GM12878 (cell line): ENCODE measurements at regions not wholly inside any gene's neighbourhood (a gene's known extent, or its start where the extent isn't known, plus 50 kb on each side); places are given as distances from the start of the nearest gene placed in this dataset.

Source experiments
- ATAC-seq: fragments of 200-7000 bp; cut with Tn5 transposase; 3 replicates; pipeline ENCODE4 v1.9.1; 2020; ENCODE audit warnings: mild to moderate bottlenecking, moderate library complexity
- BruUV-seq: library from RNA; stranded (reverse); fragments of 400-500 nt; replicated peaks from 2 replicates; lab custom pipeline; 2021; lab: Mats Ljungman, UMichigan
- CTCF ChIA-PET: fragments of 300-600 bp; sonication (Branson Sonifier 250); formaldehyde crosslinking; extraction: SDS; loops from one replicate; lab custom pipeline; 2021; ENCODE audit warnings: inconsistent platforms; lab: Yijun Ruan, JAX
- POLR2A ChIA-PET: fragments of 350-600 bp; formaldehyde crosslinking; extraction: SDS; loops from one replicate; lab custom pipeline; 2021; ENCODE audit warnings: inconsistent platforms; lab: Charles Lee
- RAD21 ChIA-PET: fragments of 300-600 bp; sonication (Branson Sonifier 250); formaldehyde crosslinking; loops from one replicate; lab custom pipeline; 2023; ENCODE audit warnings: antibody characterized with exemption; ENCODE audit not compliant: unreplicated experiment; lab: Charles Lee
- SMC1A ChIA-PET: fragments of 300-600 bp; sonication (Branson Sonifier 250); formaldehyde crosslinking; loops from one replicate; lab custom pipeline; 2023; ENCODE audit not compliant: unreplicated experiment, uncharacterized antibody; lab: Charles Lee
- DNase-seq: peaks from one replicate; pipeline ENCODE4 v3.0.0-alpha.2; 2011; ENCODE audit warnings: low read depth, low spot score
- FAIRE-seq: peaks from 3 replicates; lab custom pipeline; 2011; peaks lifted over from hg19 to GRCh38; lab: Jason Lieb, UNC
- H2AFZ ChIP-seq: 2 replicates; pipeline ENCODE4 v1.6.0; 2011; ENCODE audit warnings: low read depth, low read length, control low read depth; ENCODE audit not compliant: control insufficient read depth
- H3K27ac ChIP-seq: 2 replicates; pipeline ENCODE4 v1.5.1; 2011; ENCODE audit warnings: control low read depth; ENCODE audit not compliant: control insufficient read depth, insufficient read depth
- H3K27me3 ChIP-seq, 2 experiments: replicated peaks in 1 of 2; 2 replicates each; pipeline versions ENCODE4 v1.6.0 to v1.6.1; 2011; ENCODE audit warnings: low read length in 1 of 2; ENCODE audit not compliant: control insufficient read depth in 2 of 2, insufficient read depth in 2 of 2
- H3K36me3 ChIP-seq, 2 experiments: 2 replicates each; pipeline ENCODE4 v1.5.1; 2011; ENCODE audit warnings: low read length in 1 of 2; ENCODE audit not compliant: control insufficient read depth in 2 of 2, insufficient read depth in 2 of 2
- H3K4me1 ChIP-seq: 2 replicates; pipeline ENCODE4 v1.6.1; 2011; ENCODE audit warnings: mild to moderate bottlenecking, low read length, moderate library complexity, mixed read lengths; ENCODE audit not compliant: control insufficient read depth, insufficient read depth
- H3K4me2 ChIP-seq: 2 replicates; pipeline ENCODE4 v1.6.0; 2011; ENCODE audit warnings: control low read depth; ENCODE audit not compliant: control insufficient read depth, insufficient read depth
- H3K4me3 ChIP-seq: fragments of 200-600 bp; sonication (generic); 2 replicates; pipeline ENCODE4 v1.5.1; 2016
- H3K79me2 ChIP-seq: 2 replicates; pipeline ENCODE4 v1.6.0; 2011; ENCODE audit warnings: low read length; ENCODE audit not compliant: control insufficient read depth, insufficient read depth
- H3K9ac ChIP-seq: 2 replicates; pipeline ENCODE4 v1.8.0; 2011; ENCODE audit warnings: low read length, control low read depth, mixed read lengths; ENCODE audit not compliant: control insufficient read depth, insufficient read depth
- H3K9me3 ChIP-seq: replicated peaks from 3 replicates; pipeline ENCODE4 v1.5.1; 2011; ENCODE audit warnings: mild to moderate bottlenecking, low read length; ENCODE audit not compliant: control insufficient read depth, insufficient read depth
- H4K20me1 ChIP-seq: 2 replicates; pipeline ENCODE4 v1.6.0; 2011; ENCODE audit not compliant: control insufficient read depth, insufficient read depth
- CBX3 ChIP-seq: fragments of 200-600 bp; sonication (generic); IDR thresholded peaks from 2 replicates; pipeline ENCODE4 v1.6.1; 2016; ENCODE audit warnings: low read depth, borderline replicate concordance
- CBX5 ChIP-seq: sonication (generic); IDR thresholded peaks from 2 replicates; pipeline ENCODE4 v1.6.1; 2016; ENCODE audit warnings: low read depth, moderate library complexity, mild to moderate bottlenecking, inconsistent platforms
- CHD1 ChIP-seq: IDR thresholded peaks from 2 replicates; pipeline ENCODE4 v1.6.1; 2012; ENCODE audit warnings: low read depth, low read length, improper control_type of control experiment
- EGR1 ChIP-seq, 2 experiments: IDR thresholded peaks; 1 replicate in 1 of 2; 2 replicates in 1 of 2; pipeline ENCODE4 v1.6.1; 2011 to 2012; ENCODE audit warnings: low read depth in 2 of 2, low read length in 2 of 2, borderline replicate concordance in 1 of 2, mild to moderate bottlenecking in 1 of 2, moderate library complexity in 1 of 2
- HDAC6 ChIP-seq: fragments of 200-600 bp; sonication (generic); IDR thresholded peaks from one replicate; pipeline ENCODE4 v1.8.0; 2017; ENCODE audit warnings: antibody characterized with exemption; ENCODE audit not compliant: unreplicated experiment
- IRF5 ChIP-seq: fragments of 450-650 bp; IDR thresholded peaks from 2 replicates; pipeline ENCODE4 v1.6.1; 2017; ENCODE audit warnings: borderline replicate concordance
- KAT2A ChIP-seq: conservative IDR thresholded peaks from 2 replicates; pipeline ENCODE4 v1.6.1; 2011; ENCODE audit warnings: low read depth, low read length; ENCODE audit not compliant: control insufficient read depth
- KLF5 ChIP-seq: fragments of 450-650 bp; IDR thresholded peaks from 2 replicates; pipeline ENCODE4 v1.6.1; 2014; ENCODE audit warnings: mild to moderate bottlenecking; ENCODE audit not compliant: partially characterized antibody
- NR2C2 ChIP-seq: IDR thresholded peaks from 2 replicates; pipeline ENCODE4 v1.6.1; 2011; ENCODE audit warnings: borderline replicate concordance, low read depth; ENCODE audit not compliant: control insufficient read depth, insufficient read length
- SMAD5 ChIP-seq: IDR thresholded peaks from 2 replicates; pipeline ENCODE4 v1.6.1; 2016; ENCODE audit warnings: antibody characterized with exemption, low read depth
- SUZ12 ChIP-seq: fragments of 200-600 bp; sonication (generic); IDR thresholded peaks from one replicate; pipeline ENCODE4 v1.6.1; 2018; ENCODE audit warnings: antibody characterized with exemption, mild to moderate bottlenecking; ENCODE audit not compliant: unreplicated experiment
- TCF12 ChIP-seq: IDR thresholded peaks from 2 replicates; pipeline ENCODE4 v1.6.1; 2011; ENCODE audit warnings: low read depth, mild to moderate bottlenecking, low read length
- ZBTB4 ChIP-seq: fragments of 450-650 bp; formaldehyde crosslinking; IDR thresholded peaks from 2 replicates; pipeline ENCODE4 v1.4.0; 2022; ENCODE audit warnings: mild to moderate bottlenecking, moderate library complexity
- ZZZ3 ChIP-seq: IDR thresholded peaks from 2 replicates; pipeline ENCODE4 v1.6.1; 2011; ENCODE audit warnings: low read depth; ENCODE audit not compliant: control insufficient read depth, insufficient read length
- WGBS: methylation state at CpG from one replicate; pipeline ENCODE4 v1.1.6; 2016; ENCODE audit warnings: low lambda C conversion rate; ENCODE audit not compliant: insufficient replicate concordance, insufficient coverage; ENCODE audit errors: missing lambda C conversion rate; 5-methylcytosine and 5-hydroxymethylcytosine counted together
- in situ Hi-C: fragments of 300-500 bp; cut with MboI; formaldehyde crosslinking; loops from 9 replicates; pipeline ENCODE4 v1.14.3; 2018; ENCODE audit warnings: mixed read lengths
- intact Hi-C: fragments of 100-400 bp; cut with micrococcal nuclease; formaldehyde crosslinking; loops from one replicate; pipeline ENCODE4 v1.14.2; 2022; ENCODE audit not compliant: unreplicated experiment
- TF ChIP-seq, protein P1 (sequence below): fragments of 150-350 bp; IDR thresholded peaks from 2 replicates; pipeline ENCODE4 v1.6.1; 2016; ENCODE audit warnings: low read depth, low read length

- no peak for TF ChIP-seq ZBTB4 (CRISPR knock-in tag)
- no peak for TF ChIP-seq TCF12
These were observed 288.5 kb downstream of the ZNF608 start (continued) for GRCh38 chr5:124457901-124458300.

DNA sequence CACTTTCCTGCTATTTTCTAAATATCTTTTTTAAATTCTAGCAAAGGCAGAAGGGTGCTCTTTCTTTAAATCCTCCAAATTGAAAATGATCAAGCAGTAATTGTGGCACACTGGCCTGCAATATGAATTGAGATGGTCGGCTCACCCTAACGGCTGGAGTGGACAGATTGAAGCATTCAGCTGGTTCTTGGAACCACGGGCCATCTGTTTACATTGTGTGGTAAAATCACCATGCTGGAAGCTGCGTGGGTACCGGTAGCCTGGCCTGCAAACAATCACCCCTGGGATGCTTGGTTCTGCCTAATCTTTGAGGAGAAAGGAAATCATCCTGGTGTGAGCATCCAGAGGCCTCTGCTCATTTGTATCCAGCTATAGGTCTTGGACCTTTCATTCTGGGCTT is 289.3 kb downstream of the ZNF608 start:
- in situ Hi-C loops = no loop called here
- no peak overlapping the region for H3K4me2 ChIP-seq
- no peak for FAIRE-seq
- ChIA-PET SMC1A (interaction anchor here (0.5 kb wide), 1 partner anchor 324 kb away, joined by 3 read pairs; no protein-coding TSS in a partner anchor), POLR2A (no interaction called here), RAD21 (interaction anchor here (0.6 kb wide), 1 partner anchor 337 kb away, joined by 4 read pairs; no protein-coding TSS in a partner anchor), CTCF (interaction anchor here (0.6 to 0.8 kb wide), 2 partner anchors 16 to 54 kb away, joined by 3 read pairs; no protein-coding TSS in a partner anchor)
- peaks cover 8% of the 10 kb centered on the region; the same call in 2 of the 3 replicates for H3K9me3 ChIP-seq
- no TSS peak for BruUV-seq
- intact Hi-C loops = loop anchor here (10.0 kb wide), 1 partner anchor 448 kb away; no protein-coding TSS in a partner anchor
- no peak overlapping the region for H3K9ac ChIP-seq
- no peak overlapping the region for H3K4me3 ChIP-seq
- no peaks in the 10 kb centered on the region for H3K27me3 ChIP-seq
- DNase-seq = no peak
- WGBS = 67% methylated on average over 5 of the region's 5 CpGs
- H3K36me3 ChIP-seq = no peaks in the 10 kb centered on the region
- peaks cover 19% of the 10 kb centered on the region for H3K4me1 ChIP-seq
- no peak overlapping the region for H3K27ac ChIP-seq
- no peak overlapping the region for H2AFZ ChIP-seq
- ATAC-seq = no peak
- H4K20me1 ChIP-seq = no peaks in the 10 kb centered on the region
- H3K79me2 ChIP-seq = no peaks in the 10 kb centered on the region
- TF ChIP-seq ZZZ3 = no peak
- no peak for TF ChIP-seq CHD1
- no peak for TF ChIP-seq CBX5
- TF ChIP-seq IRF5 = no peak
- no peak for TF ChIP-seq EGR1 (IDR thresholded peaks at IDR 0.05; ENCODE audit: borderline replicate concordance in 1 of 2, low read depth in 2 of 2, low read length in 2 of 2)
- no peak for TF ChIP-seq KLF5
- no peak for TF ChIP-seq SMAD5
- no peak for TF ChIP-seq HDAC6
- no peak for TF ChIP-seq SUZ12
- TF ChIP-seq CBX3 = no peak
- no peak for TF ChIP-seq KAT2A
- TF ChIP-seq, protein P1, sequence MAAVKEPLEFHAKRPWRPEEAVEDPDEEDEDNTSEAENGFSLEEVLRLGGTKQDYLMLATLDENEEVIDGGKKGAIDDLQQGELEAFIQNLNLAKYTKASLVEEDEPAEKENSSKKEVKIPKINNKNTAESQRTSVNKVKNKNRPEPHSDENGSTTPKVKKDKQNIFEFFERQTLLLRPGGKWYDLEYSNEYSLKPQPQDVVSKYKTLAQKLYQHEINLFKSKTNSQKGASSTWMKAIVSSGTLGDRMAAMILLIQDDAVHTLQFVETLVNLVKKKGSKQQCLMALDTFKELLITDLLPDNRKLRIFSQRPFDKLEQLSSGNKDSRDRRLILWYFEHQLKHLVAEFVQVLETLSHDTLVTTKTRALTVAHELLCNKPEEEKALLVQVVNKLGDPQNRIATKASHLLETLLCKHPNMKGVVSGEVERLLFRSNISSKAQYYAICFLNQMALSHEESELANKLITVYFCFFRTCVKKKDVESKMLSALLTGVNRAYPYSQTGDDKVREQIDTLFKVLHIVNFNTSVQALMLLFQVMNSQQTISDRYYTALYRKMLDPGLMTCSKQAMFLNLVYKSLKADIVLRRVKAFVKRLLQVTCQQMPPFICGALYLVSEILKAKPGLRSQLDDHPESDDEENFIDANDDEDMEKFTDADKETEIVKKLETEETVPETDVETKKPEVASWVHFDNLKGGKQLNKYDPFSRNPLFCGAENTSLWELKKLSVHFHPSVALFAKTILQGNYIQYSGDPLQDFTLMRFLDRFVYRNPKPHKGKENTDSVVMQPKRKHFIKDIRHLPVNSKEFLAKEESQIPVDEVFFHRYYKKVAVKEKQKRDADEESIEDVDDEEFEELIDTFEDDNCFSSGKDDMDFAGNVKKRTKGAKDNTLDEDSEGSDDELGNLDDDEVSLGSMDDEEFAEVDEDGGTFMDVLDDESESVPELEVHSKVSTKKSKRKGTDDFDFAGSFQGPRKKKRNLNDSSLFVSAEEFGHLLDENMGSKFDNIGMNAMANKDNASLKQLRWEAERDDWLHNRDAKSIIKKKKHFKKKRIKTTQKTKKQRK = no peak
- no peak for TF ChIP-seq NR2C2
